HL-60 (cell line): ENCODE measurements at regions not wholly inside any gene's neighbourhood (a gene's known extent, or its start where the extent isn't known, plus 50 kb on each side); places are given as distances from the start of the nearest gene placed in this dataset.
"Not testable (repeated sequence)": the region's sequence is repeated elsewhere in the genome, so short reads cannot be mapped to it uniquely, and the experiment has no call there.

Experiments used
- DNase-seq, 2 experiments: peaks; one replicate each; pipeline ENCODE4 v3.0.0-alpha.2; 2010 to 2020; ENCODE audit warnings: low read depth in 1 of 2, low spot score in 1 of 2
- H3K27ac ChIP-seq: fragments of 250-450 bp; sonication (Bioruptor Pico); replicated peaks from 2 replicates; pipeline ENCODE4 v1.5.1; 2020; ENCODE audit warnings: mild to moderate bottlenecking, moderate library complexity
- H3K27me3 ChIP-seq: fragments of 250-450 bp; sonication (Bioruptor Pico); 2 replicates; pipeline ENCODE4 v1.5.1; 2021; ENCODE audit warnings: mild to moderate bottlenecking, moderate library complexity; ENCODE audit not compliant: insufficient read depth, poor library complexity, severe bottlenecking
- H3K4me3 ChIP-seq: replicated peaks from 2 replicates; pipeline ENCODE4 v1.5.1; 2011; ENCODE audit warnings: mild to moderate bottlenecking, control low read depth, low read length; ENCODE audit not compliant: insufficient read depth
- GABPA ChIP-seq: IDR thresholded peaks from 2 replicates; pipeline ENCODE4 v1.6.1; 2012; ENCODE audit warnings: low read depth
- POLR2AphosphoS5 ChIP-seq: IDR thresholded peaks from 2 replicates; pipeline ENCODE4 v1.6.1; 2012; ENCODE audit warnings: low read depth
- SPI1 ChIP-seq: IDR thresholded peaks from 2 replicates; pipeline ENCODE4 v1.6.1; 2012; ENCODE audit warnings: low read depth, mild to moderate bottlenecking, borderline replicate concordance
- TF ChIP-seq, protein P1 (sequence below): IDR thresholded peaks from one replicate; pipeline ENCODE4 v1.5.1; 2011; ENCODE audit warnings: low read length, control low read depth, inconsistent platforms; ENCODE audit not compliant: insufficient read depth
- TF ChIP-seq, protein P2 (sequence below): IDR thresholded peaks from 2 replicates; pipeline ENCODE4 v1.6.1; 2012; ENCODE audit warnings: low read depth; ENCODE audit not compliant: insufficient replicate concordance

DNA sequence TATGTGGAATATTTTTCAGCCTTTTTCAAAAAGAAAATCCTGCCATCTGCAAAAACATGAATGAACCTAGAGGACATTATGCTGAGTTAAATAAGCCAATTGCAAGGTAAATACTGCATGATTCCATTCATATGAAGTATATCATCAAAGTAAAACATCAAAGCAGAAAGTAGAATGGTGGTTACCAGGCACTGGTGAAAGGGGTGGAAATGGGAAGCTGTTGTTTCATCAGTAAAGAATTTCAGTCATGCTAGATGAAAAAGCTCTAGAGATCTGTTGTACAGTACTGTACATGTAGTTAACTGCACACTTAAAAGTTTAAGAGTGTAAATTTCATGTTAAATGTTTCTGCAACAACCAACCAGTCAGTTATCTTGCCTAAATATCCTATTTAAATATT is 196.8 kb upstream of the ADGRL3 start:
- DNase-seq = no peak
- Histone ChIP-seq H3K4me3 (no peak overlapping the region), H3K27me3 (no peaks in the 10 kb centered on the region), H3K27ac (no peak overlapping the region)
- TF ChIP-seq, protein P1, sequence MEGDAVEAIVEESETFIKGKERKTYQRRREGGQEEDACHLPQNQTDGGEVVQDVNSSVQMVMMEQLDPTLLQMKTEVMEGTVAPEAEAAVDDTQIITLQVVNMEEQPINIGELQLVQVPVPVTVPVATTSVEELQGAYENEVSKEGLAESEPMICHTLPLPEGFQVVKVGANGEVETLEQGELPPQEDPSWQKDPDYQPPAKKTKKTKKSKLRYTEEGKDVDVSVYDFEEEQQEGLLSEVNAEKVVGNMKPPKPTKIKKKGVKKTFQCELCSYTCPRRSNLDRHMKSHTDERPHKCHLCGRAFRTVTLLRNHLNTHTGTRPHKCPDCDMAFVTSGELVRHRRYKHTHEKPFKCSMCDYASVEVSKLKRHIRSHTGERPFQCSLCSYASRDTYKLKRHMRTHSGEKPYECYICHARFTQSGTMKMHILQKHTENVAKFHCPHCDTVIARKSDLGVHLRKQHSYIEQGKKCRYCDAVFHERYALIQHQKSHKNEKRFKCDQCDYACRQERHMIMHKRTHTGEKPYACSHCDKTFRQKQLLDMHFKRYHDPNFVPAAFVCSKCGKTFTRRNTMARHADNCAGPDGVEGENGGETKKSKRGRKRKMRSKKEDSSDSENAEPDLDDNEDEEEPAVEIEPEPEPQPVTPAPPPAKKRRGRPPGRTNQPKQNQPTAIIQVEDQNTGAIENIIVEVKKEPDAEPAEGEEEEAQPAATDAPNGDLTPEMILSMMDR = no peak
- TF ChIP-seq SPI1 (no peak), GABPA (no peak), POLR2AphosphoS5 (no peak)
- TF ChIP-seq, protein P2, sequence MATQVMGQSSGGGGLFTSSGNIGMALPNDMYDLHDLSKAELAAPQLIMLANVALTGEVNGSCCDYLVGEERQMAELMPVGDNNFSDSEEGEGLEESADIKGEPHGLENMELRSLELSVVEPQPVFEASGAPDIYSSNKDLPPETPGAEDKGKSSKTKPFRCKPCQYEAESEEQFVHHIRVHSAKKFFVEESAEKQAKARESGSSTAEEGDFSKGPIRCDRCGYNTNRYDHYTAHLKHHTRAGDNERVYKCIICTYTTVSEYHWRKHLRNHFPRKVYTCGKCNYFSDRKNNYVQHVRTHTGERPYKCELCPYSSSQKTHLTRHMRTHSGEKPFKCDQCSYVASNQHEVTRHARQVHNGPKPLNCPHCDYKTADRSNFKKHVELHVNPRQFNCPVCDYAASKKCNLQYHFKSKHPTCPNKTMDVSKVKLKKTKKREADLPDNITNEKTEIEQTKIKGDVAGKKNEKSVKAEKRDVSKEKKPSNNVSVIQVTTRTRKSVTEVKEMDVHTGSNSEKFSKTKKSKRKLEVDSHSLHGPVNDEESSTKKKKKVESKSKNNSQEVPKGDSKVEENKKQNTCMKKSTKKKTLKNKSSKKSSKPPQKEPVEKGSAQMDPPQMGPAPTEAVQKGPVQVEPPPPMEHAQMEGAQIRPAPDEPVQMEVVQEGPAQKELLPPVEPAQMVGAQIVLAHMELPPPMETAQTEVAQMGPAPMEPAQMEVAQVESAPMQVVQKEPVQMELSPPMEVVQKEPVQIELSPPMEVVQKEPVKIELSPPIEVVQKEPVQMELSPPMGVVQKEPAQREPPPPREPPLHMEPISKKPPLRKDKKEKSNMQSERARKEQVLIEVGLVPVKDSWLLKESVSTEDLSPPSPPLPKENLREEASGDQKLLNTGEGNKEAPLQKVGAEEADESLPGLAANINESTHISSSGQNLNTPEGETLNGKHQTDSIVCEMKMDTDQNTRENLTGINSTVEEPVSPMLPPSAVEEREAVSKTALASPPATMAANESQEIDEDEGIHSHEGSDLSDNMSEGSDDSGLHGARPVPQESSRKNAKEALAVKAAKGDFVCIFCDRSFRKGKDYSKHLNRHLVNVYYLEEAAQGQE = no peak

DNA sequence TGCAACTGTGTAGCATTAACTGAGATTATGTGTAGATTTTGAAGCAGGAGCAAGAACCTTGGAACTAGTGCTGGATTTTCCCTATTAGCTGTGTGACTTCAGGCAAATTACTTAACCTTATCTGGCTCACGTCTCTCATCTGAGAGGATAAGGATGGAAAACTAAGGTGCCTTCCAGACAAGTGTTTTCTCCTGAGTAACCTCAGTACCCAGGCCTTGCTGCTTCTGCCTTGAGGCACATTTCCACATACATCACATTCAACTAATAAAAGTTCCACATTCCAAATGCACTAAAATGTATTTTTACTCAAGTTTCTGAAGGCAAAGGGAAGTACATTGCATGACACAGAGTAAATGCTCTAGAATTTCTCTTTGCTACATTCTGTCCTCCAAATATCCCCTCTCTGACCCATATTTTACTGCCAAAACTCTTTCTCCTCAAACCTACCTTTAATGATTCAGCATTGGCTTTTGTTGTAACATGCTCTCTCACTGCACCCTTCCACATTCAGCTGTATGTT is 195.4 kb upstream of the ADGRL3 start:
- H3K27ac ChIP-seq = no peak overlapping the region
- no peak for TF ChIP-seq POLR2AphosphoS5
- TF ChIP-seq, protein P2 = no peak
- TF ChIP-seq, protein P1 = no peak
- TF ChIP-seq SPI1 = no peak
- TF ChIP-seq GABPA = no peak
- no peaks in the 10 kb centered on the region for H3K27me3 ChIP-seq
- no peak overlapping the region for H3K4me3 ChIP-seq
- no peak for DNase-seq

DNA sequence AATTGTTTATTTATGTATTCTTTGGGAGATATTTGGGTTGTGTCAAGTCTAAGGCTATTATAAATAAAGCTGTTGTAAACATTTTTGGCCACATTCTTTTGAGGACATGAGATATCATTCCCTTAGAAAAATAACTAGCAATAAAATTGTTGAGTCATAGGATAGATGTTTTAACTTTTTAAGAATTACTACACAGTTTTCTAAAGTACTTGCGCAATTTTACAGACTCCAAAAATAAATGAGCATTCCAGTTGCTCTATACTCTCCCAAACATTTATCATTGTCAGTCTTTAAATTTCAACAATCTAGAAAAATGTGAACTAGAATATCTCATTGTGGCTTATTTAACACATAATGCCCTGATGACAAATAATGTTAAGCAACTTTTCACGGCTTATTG is 189.1 kb upstream of the ADGRL3 start:
- H3K4me3 ChIP-seq = no peak overlapping the region
- H3K27ac ChIP-seq = no peak overlapping the region
- no peaks in the 10 kb centered on the region for H3K27me3 ChIP-seq
- TF ChIP-seq, protein P1 = no peak
- TF ChIP-seq GABPA = no peak
- no peak for TF ChIP-seq SPI1
- TF ChIP-seq, protein P2 = no peak
- no peak for TF ChIP-seq POLR2AphosphoS5
- DNase-seq = no peak

DNA sequence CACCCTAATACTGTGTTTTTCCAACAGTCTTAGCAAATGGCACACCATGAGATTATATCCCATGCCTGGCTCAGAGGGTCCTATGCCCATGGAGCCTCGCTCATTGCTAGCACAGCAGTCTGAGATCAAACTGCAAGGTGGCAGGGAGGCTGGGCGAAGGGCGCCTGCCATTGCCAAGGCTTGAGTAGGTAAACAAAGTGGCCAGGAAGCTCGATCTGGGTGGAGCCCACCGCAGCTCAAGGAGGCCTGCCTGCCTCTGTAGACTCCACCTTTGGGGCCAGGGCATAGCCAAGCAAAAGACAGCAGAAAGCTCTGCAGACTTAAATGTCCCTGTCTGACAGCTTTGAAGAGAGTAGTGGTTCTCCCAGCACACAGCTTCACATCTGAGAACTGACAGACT is 188.2 kb upstream of the ADGRL3 start:
- not testable (repeated sequence) for H3K4me3 ChIP-seq, H3K27ac ChIP-seq, DNase-seq

More for the DNA sequence above, 188.2 kb upstream of the ADGRL3 start:
- not testable (repeated sequence) for H3K27me3 ChIP-seq
